ENCODE measurements at regions not wholly inside any gene's neighbourhood (a gene's known extent, or its start where the extent isn't known, plus 50 kb on each side); places are given as distances from the start of the nearest gene placed in this dataset.

DNA sequence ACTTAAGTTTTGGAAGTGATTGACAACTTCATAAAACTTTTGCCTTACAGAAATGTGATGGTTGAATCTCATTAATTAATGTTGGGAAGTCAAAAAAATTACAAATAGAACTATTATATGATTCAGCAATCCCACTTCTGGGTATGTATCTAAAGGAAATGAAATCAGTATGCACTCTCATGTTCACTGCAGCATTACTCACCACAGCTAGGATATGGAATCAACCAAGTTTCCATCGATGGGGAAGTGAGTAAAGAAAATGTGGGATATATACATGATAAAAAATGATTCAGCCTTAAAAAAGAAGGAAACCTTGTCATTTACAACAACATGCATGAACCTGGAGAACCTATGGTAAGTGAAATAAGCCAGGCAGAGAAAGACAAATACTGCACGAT lies 112.4 kb upstream of the WDR75 start:
- TF ChIP-seq, protein P1, sequence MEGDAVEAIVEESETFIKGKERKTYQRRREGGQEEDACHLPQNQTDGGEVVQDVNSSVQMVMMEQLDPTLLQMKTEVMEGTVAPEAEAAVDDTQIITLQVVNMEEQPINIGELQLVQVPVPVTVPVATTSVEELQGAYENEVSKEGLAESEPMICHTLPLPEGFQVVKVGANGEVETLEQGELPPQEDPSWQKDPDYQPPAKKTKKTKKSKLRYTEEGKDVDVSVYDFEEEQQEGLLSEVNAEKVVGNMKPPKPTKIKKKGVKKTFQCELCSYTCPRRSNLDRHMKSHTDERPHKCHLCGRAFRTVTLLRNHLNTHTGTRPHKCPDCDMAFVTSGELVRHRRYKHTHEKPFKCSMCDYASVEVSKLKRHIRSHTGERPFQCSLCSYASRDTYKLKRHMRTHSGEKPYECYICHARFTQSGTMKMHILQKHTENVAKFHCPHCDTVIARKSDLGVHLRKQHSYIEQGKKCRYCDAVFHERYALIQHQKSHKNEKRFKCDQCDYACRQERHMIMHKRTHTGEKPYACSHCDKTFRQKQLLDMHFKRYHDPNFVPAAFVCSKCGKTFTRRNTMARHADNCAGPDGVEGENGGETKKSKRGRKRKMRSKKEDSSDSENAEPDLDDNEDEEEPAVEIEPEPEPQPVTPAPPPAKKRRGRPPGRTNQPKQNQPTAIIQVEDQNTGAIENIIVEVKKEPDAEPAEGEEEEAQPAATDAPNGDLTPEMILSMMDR (IDR thresholded peaks at IDR 0.05) = no peak
- TF ChIP-seq POLR2A (IDR thresholded peaks at IDR 0.05) = no peak
